NT2/D1 (cell line): ENCODE measurements at regions not wholly inside any gene's neighbourhood (a gene's known extent, or its start where the extent isn't known, plus 50 kb on each side); places are given as distances from the start of the nearest gene placed in this dataset.
"Not testable (repeated sequence)": the region's sequence is repeated elsewhere in the genome, so short reads cannot be mapped to it uniquely, and the experiment has no call there.

Experiments used
- SUZ12 ChIP-seq: IDR thresholded peaks from 2 replicates; pipeline ENCODE4 v1.6.1; 2011; ENCODE audit not compliant: insufficient read length, insufficient read depth; ENCODE audit errors: extremely low read depth
- YY1 ChIP-seq: IDR thresholded peaks from 2 replicates; pipeline ENCODE4 v1.6.1; 2011; ENCODE audit not compliant: insufficient read length, insufficient read depth
- ZNF274 ChIP-seq: IDR thresholded peaks from 2 replicates; pipeline ENCODE4 v1.6.1; 2011; ENCODE audit warnings: mild to moderate bottlenecking, low read depth, low read length

DNA sequence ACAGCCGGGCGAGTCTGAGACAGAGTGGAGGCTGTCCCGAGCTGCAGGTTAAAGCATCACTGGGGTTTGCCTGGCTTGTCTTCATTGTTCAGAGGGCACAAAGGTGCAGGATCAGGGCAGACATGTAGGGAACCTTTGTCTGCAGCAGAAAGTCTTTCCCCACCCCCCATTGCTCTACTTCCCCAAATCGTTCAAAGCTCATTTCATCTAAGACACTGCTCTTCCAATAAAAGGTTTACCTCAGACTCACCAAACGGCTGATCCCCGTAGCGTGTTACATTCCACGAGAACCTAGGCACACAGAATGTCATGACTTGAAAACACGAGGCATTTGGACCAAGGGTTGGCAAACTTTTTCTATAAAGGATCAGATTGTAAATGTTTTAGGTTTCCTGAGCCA, 286.3 kb upstream of the FRG1 start:
- TF ChIP-seq YY1, ZNF274, SUZ12: not testable (repeated sequence)
